ENCODE measurements at regions not wholly inside any gene's neighbourhood (a gene's known extent, or its start where the extent isn't known, plus 50 kb on each side); places are given as distances from the start of the nearest gene placed in this dataset.

DNA sequence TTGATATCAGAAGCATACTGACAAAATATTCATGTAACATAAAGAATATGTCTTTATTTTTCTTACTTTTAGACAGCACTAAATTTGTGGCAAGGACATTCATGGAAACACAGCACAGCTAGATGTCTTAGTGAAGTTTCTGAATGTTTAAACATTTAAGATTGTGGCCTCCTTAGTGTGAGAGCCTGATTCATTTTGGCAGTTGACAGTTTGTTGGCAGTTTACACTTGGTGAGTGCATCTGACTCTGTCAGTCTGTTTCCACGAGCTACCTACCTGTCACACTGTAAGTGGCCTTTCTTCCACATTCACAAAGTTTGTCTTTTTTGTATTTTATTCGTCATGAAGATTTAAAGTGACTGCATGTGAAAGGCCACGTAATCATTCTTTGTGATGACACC is 436.8 kb downstream of the TUSC1 start:
- intact Hi-C loops (cut with DNase I; ENCODE audit: low total_unique reads), result no loop called here
- Histone ChIP-seq H3K4me1 (no peaks in the 10 kb centered on the region), H3K27me3 (no peaks in the 10 kb centered on the region), H3K4me3 (no peak overlapping the region), H3K27ac (no peak overlapping the region), H3K9me3 (no peaks in the 10 kb centered on the region), H3K36me3 (no peaks in the 10 kb centered on the region)
- no peak for DNase-seq
- TF ChIP-seq, protein P1, sequence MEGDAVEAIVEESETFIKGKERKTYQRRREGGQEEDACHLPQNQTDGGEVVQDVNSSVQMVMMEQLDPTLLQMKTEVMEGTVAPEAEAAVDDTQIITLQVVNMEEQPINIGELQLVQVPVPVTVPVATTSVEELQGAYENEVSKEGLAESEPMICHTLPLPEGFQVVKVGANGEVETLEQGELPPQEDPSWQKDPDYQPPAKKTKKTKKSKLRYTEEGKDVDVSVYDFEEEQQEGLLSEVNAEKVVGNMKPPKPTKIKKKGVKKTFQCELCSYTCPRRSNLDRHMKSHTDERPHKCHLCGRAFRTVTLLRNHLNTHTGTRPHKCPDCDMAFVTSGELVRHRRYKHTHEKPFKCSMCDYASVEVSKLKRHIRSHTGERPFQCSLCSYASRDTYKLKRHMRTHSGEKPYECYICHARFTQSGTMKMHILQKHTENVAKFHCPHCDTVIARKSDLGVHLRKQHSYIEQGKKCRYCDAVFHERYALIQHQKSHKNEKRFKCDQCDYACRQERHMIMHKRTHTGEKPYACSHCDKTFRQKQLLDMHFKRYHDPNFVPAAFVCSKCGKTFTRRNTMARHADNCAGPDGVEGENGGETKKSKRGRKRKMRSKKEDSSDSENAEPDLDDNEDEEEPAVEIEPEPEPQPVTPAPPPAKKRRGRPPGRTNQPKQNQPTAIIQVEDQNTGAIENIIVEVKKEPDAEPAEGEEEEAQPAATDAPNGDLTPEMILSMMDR (IDR thresholded peaks at IDR 0.05), result no peak

DNA sequence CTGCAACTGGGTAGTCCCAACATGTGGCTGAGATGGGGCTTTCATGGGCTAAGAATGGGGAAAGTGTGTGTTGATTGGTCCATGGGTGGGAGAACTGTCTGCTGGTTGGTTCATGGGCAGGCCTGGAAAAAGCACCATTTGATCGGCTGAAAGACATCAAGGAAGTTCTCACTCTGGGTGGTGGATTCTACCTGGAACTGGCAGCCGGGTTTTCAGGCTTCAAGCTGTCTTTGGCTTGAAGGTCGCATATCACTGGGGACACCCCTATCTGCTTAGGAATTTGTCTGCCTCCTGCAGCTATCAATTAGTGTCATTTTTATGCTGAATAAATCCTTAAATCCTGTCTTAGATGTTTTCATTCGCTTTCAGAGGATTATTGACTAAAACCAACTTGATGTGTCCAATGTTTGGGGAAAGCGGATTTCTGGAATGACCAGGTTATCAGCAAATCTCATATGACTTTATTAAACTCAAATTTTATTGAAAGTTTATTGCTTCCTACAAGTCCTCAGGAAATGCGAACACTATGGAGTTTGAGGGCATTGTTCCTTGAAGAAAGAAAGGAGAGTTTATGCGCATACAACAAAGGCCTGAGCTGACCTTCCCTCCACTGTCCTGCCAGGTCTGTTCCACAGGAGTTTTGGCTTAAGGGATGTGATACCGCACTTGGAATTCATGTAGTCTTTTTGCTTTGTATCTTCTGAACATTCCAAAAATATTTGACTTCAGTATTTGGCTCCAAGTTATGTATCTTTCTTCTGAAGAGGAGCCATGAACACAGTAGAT is 451.1 kb downstream of the TUSC1 start:
- Histone ChIP-seq H3K9me3 (no peaks in the 10 kb centered on the region), H3K27ac (no peak overlapping the region), H3K27me3 (no peaks in the 10 kb centered on the region), H3K4me3 (no peak overlapping the region), H3K4me1 (no peaks in the 10 kb centered on the region), H3K36me3 (no peaks in the 10 kb centered on the region)
- TF ChIP-seq, protein P1 (IDR thresholded peaks at IDR 0.05), result no peak
- intact Hi-C loops (cut with DNase I; ENCODE audit: low total_unique reads), result no loop called here
- no peak for DNase-seq

DNA sequence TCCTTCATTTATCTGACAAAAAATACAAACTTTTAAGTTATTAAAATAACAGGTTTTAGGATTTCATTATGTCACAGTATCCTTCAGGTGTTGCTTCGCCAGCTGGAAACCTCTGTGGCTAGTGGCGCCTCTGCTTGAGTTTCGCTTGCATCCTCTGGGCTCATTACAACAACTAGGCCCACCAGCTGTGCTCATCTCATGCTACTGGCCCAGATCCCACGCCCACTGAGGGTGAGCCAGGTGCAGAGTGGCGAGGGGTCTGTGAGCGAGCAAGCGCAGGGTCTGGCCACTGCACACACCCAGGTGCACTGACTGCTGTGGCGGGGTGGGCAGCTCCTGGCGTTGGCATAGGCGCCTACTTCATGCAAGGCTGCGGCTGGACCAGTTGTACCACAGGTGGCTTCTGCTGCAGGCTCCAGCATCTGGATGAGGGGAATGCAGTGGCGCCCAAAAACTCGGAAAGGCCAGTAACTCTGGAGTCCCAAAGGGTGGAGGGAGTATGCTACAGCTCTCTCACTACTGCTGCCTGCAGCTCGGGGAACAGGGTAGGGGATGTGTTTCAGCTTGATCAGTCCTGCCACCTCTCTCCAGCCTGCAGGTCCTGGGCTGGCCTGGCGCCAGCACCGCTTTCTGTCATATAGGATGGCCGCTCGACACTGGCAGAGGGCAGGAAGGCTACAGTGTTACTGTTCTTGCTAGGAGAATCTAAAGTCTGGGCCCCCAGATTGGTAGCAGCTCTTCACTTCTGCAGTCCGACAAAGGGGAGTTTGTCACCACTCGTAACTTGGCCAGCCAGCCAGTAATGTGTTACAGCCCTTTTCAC is 452.1 kb downstream of the TUSC1 start:
- TF ChIP-seq, protein P1 (IDR thresholded peaks at IDR 0.05), result no peak
- H3K4me3 ChIP-seq, result no peak overlapping the region
- H3K4me1 ChIP-seq, result no peaks in the 10 kb centered on the region
- no peak for DNase-seq
- H3K36me3 ChIP-seq, result no peaks in the 10 kb centered on the region
- intact Hi-C loops (cut with DNase I; ENCODE audit: low total_unique reads), result no loop called here
- H3K9me3 ChIP-seq, result no peaks in the 10 kb centered on the region
- H3K27me3 ChIP-seq, result no peaks in the 10 kb centered on the region
- H3K27ac ChIP-seq, result no peak overlapping the region

DNA sequence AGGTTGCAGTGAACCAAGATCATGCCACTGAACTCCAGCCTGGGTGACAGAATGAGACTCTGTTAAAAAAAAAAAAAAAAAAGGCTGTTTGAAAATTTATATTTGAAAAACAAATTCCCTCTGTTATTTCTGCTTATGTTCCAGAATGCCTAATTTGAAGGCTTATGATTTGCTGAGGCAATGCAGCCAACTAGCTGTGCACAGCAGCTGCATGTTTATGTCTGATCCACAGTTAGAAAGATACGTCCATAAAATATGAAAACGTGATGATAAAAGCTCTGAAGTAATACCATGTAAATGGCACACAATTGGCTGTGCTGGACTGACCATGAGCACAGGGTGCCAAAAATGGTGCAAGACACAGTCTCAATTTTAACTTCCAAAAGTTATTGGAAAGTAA is 453.2 kb downstream of the TUSC1 start:
- intact Hi-C loops (cut with DNase I; ENCODE audit: low total_unique reads), result no loop called here
- Histone ChIP-seq H3K27ac (no peak overlapping the region), H3K4me3 (no peak overlapping the region), H3K9me3 (no peaks in the 10 kb centered on the region), H3K36me3 (no peaks in the 10 kb centered on the region), H3K4me1 (no peaks in the 10 kb centered on the region), H3K27me3 (no peaks in the 10 kb centered on the region)
- DNase-seq, result no peak
- TF ChIP-seq, protein P1 (IDR thresholded peaks at IDR 0.05), result no peak

DNA sequence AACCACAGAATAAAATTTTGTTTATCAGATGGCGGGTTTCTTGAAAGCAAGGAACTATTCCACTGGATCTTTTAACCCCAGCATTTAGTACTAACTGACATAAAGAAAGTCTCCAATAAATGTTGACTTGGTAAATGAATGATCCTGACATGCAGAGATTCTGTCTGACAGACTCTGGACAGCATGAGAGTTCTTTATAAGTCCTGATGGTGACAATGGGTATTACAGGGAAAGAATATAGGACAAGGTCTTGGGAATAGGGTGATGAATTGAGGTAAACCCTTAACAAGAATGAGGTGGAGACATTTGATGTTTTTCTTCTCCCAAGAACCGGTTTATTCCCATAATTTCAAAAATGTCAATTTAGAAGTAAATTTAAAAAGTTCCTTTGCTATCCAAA is 453.9 kb downstream of the TUSC1 start:
- Histone ChIP-seq H3K36me3 (no peaks in the 10 kb centered on the region), H3K4me1 (no peaks in the 10 kb centered on the region), H3K4me3 (no peak overlapping the region), H3K27ac (no peak overlapping the region), H3K9me3 (no peaks in the 10 kb centered on the region), H3K27me3 (no peaks in the 10 kb centered on the region)
- TF ChIP-seq, protein P1 (IDR thresholded peaks at IDR 0.05), result no peak
- intact Hi-C loops (cut with DNase I; ENCODE audit: low total_unique reads), result no loop called here
- DNase-seq, result no peak
